HG03439 (cell line): ENCODE measurements at regions not wholly inside any gene's neighbourhood (a gene's known extent, or its start where the extent isn't known, plus 50 kb on each side); places are given as distances from the start of the nearest gene placed in this dataset.

ENCODE experiments used
- ATAC-seq: cut with Tn5 transposase; IDR thresholded peaks from one replicate; pipeline ENCODE4 v1.9.1; 2021; ENCODE audit warnings: mild to moderate bottlenecking, moderate library complexity; ENCODE audit not compliant: unreplicated experiment

DNA sequence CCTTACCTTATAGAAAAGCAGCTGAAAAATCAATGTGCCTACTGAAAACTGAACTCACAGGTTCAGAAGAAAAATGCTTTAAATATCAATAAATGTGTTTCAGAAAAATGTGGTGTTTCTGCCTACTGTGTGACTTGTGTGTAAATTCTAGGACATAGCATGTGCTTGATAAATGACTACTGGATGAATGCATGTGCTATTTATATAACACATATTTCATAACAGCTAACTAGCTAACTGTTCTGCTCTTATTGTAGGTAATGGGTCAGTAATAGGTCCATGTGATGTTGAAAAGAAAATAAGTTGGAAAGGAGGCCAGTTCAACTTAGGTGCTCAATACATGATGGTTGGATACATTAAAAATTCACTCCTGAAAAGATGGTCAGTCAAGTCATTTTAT lies 993.0 kb upstream of the LCORL start:
- no peak for ATAC-seq

DNA sequence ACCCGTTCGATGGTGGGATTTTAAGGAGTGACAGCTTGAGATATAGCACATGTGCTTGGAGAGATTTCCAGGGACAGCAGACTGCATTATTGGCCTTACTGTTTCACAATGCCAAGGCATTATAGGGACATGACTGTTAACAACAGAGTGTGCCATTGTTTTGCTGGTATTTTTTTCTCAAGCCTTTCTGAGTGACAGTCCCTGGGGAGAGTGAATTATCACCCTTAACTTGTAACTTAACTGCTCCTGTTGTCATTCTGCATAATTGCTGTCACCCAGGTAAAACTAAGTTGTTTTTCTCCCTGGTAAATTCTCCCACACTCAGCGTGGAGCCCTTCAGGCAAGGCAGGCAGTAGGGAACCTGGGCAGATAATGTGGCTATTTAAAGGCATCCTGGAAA lies 989.2 kb upstream of the LCORL start:
- ATAC-seq: no peak

DNA sequence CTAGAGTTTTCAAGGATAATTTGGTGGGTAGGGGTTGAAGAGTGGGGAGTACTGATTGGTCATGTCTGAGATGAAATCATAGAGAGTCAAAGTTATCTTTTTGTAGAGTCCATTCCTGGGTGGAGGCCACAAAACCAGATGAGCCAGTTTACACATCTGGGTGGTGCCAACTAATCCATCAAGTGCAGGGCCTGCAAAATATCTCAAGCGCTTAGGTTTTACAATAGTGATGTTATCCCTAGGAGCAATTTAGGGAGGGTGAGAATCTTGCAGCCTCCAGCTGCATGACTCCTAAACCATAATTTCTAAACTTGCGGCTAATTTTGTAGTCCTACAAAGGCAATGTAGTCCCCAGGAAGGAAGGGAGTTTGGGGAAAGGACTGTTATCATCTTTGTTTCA lies 988.3 kb upstream of the LCORL start:
- no peak for ATAC-seq

DNA sequence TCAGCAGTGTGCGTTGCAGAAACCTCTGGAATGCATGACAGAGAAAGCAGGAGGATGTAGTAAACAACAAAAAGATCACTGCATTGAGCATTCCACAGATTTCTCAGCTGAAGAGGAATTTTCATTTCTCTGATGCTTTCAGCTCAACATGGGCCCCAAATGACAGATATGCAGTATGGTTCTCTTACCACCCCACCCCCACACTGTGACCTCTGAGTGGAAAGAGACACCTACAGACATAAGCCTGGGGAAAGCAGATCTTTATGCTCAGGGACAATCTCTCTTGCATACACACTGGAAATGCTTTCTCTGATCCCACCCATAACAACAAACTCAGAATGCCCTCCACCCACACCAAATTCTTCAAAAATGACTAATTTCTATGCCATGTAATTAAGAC lies 983.7 kb upstream of the LCORL start:
- no peak for ATAC-seq

DNA sequence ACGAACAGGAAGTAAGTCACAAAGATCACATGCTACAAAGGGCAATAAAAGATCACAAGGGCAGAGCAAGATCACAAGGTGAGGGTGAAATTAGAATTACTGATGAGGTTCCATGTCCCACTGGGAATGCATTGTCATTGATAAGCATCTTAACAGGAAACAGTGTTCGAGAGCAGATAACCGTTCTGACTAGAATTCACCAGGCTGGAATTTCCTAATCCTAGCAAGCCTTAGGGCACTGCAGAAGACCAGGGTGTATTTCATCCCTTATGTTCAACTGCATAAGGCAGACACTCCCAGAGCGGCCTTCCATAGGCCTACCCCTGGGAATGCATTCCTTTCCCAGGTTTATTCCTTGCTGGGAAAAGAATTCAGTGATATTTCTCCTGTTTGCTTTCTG lies 980.6 kb upstream of the LCORL start:
- no peak for ATAC-seq

DNA sequence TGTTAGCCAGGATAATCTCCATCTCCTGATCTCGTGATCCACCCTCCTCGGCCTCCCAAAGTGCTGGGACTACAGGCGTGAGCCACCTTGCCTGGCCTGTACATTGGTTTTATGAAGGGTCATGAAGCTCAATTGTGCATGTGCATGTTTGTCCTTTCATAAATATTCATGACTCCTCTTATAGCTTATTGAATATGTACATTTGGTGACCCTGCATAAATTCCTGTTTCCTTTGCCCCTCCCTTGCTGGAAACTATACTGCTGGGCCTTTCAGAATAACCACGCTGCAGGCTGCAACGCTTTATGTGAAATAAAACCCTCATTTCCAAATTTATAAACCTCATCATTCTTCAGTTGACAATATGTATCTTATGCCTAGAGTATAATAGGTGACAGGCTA lies 978.0 kb upstream of the LCORL start:
- ATAC-seq: no peak

DNA sequence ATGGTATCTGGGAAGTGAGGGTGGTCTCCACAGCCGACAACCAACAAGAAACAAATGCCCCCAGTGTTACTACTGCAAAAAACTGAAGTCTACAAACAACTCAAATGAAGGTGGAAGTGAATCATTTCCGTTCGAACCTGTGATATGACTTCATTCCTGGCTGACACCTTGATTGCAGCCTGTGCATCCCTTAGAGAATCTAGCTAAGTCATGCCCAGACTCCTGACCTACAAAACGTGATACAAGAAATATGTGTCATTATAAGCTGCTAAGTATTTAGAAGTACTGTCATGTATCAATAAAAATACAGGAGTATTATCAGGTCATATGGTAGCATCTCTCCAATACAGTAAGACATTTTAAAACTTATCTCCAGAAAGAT lies 959.7 kb upstream of the LCORL start:
- ATAC-seq: no peak

DNA sequence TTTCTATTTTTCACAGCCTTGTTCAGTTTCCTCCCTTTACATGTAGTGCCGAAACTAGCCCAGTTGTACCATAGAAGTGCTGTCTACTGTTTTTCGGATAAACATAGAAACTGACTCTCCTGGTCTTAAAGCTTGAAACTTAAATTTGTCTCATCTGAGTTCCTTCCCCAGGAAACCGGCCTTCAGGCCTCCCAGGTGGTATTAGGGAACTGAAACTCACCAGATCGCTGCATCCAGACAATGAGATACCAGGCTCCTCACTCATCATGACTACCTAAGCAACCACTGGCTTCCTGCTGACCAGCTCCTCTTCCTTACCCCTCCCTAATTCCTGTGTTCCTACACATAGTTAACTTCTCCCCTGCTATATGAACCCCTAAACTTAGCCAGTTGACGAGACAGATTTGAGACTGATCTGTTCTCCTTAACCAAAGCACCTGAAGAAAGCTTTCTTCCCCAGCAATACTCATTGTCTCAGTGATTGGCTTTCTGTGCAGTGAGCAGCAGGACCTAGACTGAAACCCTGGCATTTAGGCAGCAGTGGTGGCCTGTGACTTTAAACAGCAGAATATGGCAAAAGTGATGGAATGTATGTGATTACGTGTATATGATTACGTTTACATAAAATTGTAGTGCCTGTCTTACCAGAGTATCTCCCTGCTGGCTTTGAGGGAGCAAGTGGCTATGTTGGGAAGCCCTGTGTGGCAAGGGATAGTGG lies 959.1 kb upstream of the LCORL start:
- no peak for ATAC-seq

DNA sequence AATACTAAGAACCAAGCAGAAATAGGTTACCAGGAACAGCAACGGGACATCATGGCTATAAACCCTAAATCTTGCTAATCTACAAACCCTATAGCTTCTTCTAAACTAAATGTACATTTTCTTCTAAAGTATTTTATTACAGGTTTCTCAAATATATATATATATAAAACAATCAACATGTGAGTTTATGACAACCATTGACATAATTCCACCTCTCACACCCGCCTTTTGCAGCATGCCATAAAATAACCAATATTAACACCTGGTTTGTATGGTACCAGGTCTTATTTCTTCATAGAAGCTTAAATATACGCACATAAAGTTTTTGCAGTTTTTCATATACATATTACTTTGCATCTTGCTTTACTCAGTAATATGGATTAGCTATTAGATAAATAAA lies 955.3 kb upstream of the LCORL start:
- no peak for ATAC-seq

DNA sequence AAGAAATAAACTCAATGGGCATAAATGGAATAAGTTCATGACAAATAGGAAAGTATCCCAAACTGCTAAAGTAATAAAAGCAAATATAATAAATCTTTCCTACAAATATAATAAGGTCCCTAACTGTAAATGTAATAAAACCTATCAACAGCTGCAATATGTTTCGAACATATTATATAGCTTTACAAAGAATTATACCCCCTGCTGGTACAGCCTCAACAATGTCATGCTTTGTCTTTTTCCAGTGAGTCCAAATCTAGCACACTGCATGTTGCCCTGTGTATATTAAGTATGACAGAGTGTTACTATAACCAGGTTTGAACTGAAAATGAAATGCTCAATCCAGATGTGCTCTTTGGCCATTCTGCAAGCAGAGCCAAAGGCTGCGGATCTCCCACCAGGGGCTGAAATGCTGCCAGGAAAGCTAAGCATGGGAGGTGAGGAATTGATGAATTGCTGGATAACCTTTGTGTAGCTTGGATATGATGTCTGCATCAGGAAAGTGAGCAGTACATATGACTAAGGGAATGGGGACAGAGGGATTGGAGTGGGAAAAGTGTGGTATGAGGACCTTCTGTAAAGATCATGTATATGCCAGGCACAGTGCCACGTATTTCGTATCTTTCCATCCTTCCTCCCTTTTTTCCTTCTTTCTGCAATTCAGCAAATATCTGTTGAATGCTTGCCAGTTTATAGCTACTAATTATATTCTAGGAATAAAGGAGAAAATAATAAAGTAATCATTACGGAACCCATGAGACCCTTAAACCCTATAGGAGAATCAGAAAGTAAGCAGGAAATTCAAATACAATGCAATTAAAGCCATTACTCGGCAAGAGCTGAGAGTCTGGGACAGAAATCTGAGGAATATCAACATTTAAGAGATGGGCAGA lies 954.6 kb upstream of the LCORL start:
- no peak for ATAC-seq

DNA sequence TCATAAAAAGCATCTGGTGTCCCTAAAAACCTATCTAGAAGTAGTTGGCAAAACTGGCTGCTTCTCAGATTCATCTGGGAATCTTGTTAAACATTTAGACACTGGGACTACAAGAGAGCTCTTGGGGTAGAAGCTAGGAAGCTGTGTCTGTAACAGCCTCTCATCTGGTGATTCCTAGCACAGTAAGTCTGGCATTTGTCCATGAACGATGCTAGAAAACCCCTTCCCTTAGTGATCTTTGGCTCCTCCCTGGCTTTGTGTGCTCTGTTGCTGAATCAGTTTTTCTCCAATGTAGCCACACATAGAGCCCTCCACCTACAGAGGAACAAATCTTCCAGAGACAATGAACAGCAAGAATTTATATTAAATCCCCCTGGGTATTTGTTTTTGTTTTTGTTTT lies 951.7 kb upstream of the LCORL start:
- no peak for ATAC-seq

DNA sequence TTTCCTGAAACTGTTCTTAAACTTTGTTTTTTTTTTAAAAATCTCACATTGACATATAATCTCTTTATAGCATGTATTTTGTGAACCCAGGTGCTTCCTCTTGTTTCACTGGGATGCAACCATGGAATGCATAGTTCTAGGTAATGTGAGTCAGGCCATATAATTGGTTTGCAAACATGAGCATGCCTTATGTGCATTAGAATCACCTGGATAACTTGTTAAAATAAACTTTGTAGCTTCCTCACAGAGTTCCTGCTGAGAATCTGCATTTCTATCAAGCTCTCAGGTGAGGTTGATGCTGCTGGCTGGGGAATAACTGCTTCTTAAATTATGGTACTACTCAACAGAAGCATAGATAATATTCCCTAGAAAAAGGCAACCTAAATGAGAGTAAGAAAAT lies 940.3 kb upstream of the LCORL start:
- no peak for ATAC-seq

DNA sequence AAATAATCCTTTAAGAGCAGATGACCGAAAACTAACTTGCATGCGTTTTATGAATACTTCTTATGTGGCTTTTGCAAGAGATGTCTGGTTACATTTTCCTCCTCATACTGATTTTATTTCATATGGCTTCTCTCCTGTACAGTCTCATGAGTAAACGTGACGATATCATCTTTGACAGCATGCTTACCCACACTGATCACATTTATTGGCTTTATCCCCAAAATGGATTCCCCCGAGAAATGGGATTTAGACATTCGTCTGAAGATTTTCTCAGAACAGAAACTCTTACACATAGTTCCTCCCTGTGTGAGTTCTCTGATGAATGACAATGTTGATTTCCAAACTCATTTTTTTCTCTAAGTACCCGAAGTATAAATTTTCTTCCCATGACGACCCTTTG lies 939.7 kb upstream of the LCORL start:
- ATAC-seq: no peak

DNA sequence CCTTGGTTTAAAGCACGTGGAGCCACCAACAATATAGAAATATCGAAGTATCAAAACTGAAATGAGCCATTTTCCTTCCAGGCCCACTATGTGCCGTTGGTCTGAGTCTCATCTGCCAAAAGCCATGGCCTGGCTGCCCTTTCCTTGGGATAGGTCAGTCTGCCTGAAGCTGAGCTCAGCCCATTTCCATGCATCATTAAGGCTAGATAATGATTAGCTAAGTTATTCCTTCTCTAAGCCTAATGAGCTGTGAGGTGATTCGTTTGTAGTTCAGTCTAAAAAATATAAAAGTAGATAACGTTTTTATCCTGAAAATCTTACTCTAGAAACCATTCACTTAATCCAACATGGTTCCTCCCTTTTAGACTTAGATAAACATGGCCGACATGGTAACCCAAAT lies 936.2 kb upstream of the LCORL start:
- no peak for ATAC-seq

DNA sequence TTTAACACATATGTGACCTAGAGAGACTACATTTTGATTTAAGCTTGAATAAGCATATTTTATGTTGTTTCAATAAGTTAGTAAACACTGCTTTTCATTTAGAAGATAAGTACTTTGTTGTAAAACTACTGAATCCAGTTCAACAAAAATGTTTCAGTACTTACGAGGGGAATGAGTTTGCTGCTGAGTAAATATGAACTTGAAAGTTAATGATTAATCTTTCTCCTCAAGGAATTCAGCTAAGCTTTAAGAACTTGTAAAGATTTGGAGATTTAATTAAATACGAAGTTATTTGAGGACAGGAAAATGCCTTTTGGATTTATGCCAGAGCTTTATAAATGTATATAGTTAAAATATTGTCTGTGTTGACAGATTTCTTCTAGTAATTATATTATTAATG lies 933.0 kb upstream of the LCORL start:
- ATAC-seq: no peak

DNA sequence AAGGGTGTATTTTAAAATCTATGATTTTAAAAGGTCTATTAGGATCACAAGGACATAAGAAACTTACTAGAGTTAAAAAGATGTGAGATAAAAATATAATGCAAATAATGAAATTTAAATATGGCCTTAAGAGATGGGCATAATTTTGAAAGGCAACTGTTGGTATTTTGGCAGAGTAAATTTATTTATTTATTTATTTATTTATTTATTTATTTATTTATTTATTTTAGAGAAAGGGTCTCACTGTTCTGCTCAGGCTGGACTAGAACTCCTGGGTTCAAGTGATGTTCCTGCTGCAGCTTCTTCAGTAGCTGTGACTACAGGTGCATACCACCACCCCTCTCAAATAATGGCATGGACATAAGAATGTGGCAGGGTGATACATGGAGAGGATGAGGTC lies 932.1 kb upstream of the LCORL start:
- no peak for ATAC-seq

DNA sequence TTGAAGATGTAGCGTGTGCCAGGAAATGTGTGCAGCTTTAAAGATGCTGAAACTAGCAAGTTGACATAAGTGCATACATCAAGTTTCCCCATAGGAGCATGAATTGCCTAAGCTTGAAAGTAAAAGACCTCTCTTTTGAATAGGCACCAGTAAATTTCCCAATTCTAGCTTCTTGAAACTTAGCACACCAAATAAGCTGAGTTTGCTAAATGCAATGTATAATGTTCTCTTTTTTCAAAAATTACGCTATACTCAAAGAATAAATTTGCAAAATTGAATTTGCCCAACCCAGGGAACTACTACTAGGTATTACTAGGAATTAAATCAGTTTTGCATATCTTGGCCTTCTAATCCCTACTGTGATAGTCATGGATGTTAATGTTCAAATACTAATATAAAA lies 923.9 kb upstream of the LCORL start:
- ATAC-seq: no peak

DNA sequence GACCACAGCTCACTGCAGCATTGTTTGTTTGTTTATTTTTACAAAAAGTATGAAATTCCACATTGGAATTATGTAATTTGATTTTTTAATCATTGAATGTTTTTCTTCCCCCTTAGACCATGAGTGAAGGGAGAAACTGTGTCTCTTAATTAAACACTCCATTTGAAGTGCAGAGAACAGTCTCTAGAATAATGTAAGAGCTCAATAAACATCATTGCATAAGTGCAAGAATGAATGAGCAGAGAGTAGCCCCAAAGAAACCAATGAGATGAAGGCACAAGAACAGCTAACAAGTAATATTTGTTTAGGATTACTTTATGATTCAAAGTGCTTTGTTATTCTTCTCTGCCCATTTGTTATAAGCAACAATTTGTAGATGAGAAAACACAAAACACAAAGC lies 921.3 kb upstream of the LCORL start:
- no peak for ATAC-seq

DNA sequence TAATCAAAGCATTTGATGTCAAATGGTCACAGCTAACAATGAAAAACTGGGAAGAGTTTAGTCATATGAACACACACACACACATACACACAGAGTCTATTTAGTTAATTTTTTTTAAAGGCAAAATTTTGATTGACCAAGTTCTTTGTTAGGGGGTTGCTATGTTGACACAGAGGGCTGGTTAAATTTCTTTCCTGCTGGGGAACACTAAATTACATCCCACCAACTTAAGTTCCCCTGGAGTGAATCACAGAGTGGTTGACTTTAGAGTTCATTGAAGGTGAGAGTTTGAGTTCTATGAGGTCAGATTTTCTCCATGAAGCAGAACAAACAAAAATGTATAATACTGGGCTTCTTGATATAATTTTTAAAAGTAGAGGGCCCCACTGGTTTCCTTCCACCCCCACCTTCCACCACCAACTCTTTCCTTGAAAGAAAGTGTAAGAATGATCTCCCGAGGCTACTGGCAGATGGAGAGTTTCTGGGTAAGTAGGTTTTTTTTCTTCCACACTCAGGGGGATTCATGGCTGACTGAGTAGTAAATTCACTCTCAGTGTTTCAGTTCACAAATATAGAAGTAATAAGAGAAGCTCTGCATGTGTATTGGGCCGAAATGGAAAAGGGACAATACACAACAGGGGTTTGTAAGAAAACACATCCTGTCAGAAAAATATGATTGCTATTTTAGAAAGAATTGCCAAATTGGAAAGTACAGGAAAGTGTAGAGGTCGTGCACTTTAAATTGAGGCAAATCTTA lies 917.0 kb upstream of the LCORL start:
- no peak for ATAC-seq

DNA sequence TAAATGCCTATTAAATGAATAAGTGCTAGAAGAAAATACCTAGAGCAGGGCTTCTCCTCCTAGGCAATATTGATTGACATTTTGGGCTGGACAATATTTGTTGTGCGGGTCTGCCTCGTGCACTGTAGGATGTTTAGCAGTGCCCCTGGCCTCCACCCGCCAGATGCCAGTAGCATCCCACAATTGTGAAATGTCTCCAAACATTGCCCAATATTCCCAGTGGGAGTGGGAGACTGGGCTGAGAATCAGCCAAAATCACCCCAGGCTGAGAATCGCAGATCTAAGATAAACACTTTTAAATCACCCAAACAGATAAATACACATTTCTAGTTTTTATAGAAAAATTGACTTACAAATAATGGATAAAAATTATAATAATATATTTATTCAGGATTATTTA lies 916.2 kb upstream of the LCORL start:
- no peak for ATAC-seq

DNA sequence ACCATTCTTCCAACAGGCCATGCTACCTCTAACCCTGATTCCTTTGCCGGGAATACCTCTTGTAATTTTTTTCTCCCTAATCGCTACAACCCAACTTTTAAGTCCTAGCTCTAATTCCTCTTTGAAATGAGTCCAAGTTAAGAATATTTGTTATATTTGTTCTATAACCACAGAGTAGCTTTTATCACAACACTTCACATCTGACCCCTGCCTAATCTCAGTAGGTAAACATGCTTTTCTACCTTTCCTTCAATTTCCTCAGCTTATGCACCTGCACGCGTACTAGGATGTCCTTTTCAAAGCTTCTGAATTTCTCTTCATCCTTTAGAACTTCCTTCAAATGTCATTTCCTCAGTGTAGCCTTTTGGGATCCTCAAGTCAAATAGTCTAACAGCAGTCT lies 915.5 kb upstream of the LCORL start:
- ATAC-seq: no peak
